D721Med (cell line): ENCODE measurements at regions not wholly inside any gene's neighbourhood (a gene's known extent, or its start where the extent isn't known, plus 50 kb on each side); places are given as distances from the start of the nearest gene placed in this dataset.

ENCODE experiments used
- DNase-seq: peaks from one replicate; pipeline ENCODE4 v3.0.0; 2011; ENCODE audit warnings: low spot score; ENCODE audit not compliant: insufficient read length
- FAIRE-seq: peaks from 2 replicates; lab custom pipeline; 2011; peaks lifted over from hg19 to GRCh38; lab: Jason Lieb, UNC
- TF ChIP-seq, protein P1 (sequence below): IDR thresholded peaks from 2 replicates; pipeline ENCODE4 v1.5.1; 2012; ENCODE audit warnings: mild to moderate bottlenecking, control low read depth; ENCODE audit not compliant: insufficient read depth; ENCODE audit errors: missing control alignments

GRCh38 chr1:222416001-222416791, 131.7 kb downstream of the HHIPL2 start:
- TF ChIP-seq, protein P1, sequence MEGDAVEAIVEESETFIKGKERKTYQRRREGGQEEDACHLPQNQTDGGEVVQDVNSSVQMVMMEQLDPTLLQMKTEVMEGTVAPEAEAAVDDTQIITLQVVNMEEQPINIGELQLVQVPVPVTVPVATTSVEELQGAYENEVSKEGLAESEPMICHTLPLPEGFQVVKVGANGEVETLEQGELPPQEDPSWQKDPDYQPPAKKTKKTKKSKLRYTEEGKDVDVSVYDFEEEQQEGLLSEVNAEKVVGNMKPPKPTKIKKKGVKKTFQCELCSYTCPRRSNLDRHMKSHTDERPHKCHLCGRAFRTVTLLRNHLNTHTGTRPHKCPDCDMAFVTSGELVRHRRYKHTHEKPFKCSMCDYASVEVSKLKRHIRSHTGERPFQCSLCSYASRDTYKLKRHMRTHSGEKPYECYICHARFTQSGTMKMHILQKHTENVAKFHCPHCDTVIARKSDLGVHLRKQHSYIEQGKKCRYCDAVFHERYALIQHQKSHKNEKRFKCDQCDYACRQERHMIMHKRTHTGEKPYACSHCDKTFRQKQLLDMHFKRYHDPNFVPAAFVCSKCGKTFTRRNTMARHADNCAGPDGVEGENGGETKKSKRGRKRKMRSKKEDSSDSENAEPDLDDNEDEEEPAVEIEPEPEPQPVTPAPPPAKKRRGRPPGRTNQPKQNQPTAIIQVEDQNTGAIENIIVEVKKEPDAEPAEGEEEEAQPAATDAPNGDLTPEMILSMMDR, result no peak
- DNase-seq, result no peak

GRCh38 chr1:222415441-222415840, 132.5 kb downstream of the HHIPL2 start:
- TF ChIP-seq, protein P1, result no peak
- DNase-seq, result no peak
- no peak for FAIRE-seq

More at GRCh38 chr1:222416001-222416791, 131.7 kb downstream of the HHIPL2 start:
- FAIRE-seq, result no peak

DNA sequence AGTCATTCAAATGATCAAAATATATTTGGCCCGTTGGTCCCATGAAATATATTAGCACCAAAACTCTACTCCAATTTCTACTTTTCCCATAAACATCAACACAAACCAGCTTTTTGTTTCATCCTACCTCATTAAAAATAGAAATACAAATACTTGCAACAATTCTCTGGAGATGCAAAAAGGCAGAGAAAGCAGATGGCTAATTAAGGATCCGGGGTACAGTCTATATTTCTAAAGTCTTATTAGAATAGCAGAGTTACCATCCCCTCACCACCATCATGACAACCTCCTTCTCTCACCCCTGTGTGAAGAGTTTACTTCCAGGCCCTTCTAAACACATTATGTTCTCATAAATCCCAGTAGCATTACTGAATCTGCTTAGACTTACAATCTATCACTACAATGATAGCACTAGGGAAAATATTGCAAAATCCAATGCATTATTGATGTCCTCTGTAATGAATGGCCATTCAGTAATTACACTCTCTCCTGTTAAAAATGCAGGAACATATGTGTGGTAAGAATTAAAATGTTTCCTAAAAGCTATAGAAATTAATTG, 133.8 kb downstream of the HHIPL2 start:
- TF ChIP-seq, protein P1, result no peak
- no peak for DNase-seq
- FAIRE-seq, result no peak

DNA sequence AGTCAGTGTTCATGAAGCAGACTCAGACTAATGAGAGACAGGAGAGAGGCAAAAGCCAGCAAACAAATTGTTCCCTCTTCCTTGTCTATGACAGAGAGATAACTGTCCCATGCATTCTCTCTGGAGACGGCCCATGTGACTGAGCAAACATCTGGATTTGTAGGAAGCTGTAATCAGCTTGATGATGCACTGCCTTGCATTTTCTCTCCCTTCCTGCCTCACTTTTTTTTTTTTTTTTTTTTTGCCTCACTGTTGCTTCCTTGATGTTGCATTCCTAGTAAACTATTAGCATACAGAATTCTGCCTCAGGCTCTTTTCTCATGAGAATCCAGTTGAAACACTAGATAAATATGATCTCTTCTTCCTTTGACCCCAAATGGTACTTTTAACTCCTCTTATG, 134.5 kb downstream of the HHIPL2 start:
- TF ChIP-seq, protein P1, result no peak
- peak; percentile 11 for FAIRE-seq

DNA sequence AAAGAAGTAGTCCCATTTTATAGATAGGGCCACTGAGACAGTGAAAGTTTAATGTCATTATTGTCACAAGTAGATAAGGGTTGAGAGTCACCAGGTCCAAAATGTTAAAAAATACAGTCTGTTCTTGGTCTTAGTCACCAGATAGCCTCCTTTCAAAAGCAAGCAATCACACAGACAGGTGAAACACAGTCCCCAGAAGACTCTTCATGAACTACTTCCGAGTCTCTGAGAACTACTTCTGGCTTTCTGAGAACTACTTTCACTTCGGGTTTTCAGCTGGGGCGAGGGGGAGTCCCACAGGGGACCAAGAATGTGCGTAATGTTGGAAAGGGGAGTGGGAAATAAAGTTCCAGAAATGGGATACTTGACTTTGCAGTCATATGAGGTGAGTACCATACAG, 143.2 kb downstream of the HHIPL2 start:
- TF ChIP-seq, protein P1, result no peak
- no peak for FAIRE-seq
- no peak for DNase-seq

More for the DNA sequence above, 134.5 kb downstream of the HHIPL2 start:
- no peak for DNase-seq

- FAIRE-seq, result no peak
- DNase-seq, result no peak
- TF ChIP-seq, protein P1, result no peak
Measured at GRCh38 chr1:222399197-222399596, 148.7 kb downstream of the HHIPL2 start.

DNA sequence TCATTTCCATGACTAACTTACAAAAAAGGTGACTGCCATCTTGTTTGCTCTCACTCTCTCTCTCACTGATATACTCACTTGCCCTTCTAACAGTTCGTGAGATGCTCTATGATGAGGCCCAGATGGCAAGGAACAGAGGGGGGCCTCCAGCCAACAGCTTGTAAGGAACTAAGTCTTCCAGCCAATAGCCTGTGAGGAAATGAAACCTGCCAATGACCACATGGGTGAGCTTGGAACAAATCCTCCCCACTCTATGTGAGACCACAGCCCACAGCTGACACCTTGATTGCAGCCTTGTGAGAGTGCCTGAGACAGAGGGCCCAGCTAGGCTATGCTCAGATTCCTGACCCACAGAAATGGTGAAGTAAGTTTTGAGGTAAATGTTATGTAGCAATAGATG, 153.7 kb downstream of the HHIPL2 start:
- DNase-seq, result no peak
- FAIRE-seq, result no peak
- TF ChIP-seq, protein P1, result no peak
